Central memory CD4-positive, alpha-beta T cell (primary cell): ENCODE measurements at regions not wholly inside any gene's neighbourhood (a gene's known extent, or its start where the extent isn't known, plus 50 kb on each side); places are given as distances from the start of the nearest gene placed in this dataset.
"Not testable (repeated sequence)": the region's sequence is repeated elsewhere in the genome, so short reads cannot be mapped to it uniquely, and the experiment has no call there.

Source experiments
- DNase-seq: peaks from one replicate; pipeline ENCODE4 v3.0.0; 2022

DNA sequence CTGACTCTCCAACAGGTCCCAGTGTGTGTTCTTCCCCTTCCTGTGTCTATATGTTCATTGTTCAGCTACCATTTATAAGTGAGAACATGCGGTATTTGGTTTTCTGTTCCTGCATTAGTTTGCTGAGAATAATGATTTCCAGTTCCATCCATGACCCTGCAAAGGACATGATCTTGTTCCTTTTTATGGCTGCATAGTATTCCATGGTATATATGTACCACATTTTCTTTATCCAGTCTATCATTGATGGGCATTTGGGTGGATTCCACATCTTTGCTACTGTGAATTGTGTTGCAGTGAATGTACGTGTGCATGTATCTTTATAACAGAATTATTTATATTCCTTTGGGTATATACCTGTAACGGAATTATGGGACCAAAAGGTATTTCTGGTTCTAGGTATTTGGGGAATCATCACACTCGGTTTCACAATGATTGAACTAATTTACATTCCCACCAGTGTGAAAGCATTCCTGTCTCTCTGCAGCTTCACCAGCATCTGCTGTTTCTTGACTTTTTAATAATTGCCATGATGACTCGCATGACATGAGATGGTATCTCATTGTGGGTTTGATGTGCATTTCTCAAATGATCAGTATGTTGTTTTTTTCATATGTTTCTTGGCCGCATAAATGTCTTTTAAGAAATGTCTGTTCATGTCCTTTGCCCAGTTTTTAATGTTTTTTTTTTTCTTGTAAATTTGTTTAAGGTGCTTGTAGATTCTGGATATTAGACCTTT is 60.2 kb downstream of the LSMEM1 start:
- no peak for DNase-seq

GRCh38 chr7:112546723-112547513 is 66.1 kb downstream of the LSMEM1 start:
- DNase-seq: no peak

DNA sequence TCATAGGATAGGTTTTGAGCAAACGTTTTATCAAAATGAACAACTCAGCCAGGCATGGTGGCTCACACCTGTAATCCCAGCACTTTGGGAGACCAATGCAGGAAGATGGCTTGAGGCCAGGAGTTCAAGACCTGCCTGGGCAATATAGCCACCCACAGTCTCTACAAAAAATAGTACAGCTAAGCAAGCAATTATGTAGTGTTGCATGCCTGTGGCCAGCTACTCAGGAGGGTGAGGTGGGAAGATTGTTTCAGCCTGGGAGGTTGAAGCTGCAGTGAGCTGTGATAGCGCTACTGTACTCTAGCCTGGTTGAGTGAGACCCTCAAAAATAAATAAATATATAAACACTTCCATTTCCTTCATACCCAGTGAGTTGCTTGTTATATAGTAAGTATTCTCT is 67.1 kb downstream of the LSMEM1 start:
- no peak for DNase-seq

- peak; percentile 36 for DNase-seq
Measured at GRCh38 chr7:112550468-112551060, 69.8 kb downstream of the LSMEM1 start.

- not testable (repeated sequence) for DNase-seq
Measured at GRCh38 chr7:112551521-112551920, 70.7 kb downstream of the LSMEM1 start.

- DNase-seq: no peak
Measured at GRCh38 chr7:112554591-112554990, 73.8 kb downstream of the LSMEM1 start.

GRCh38 chr7:112556633-112557032 is 75.8 kb downstream of the LSMEM1 start:
- no peak for DNase-seq

GRCh38 chr7:112566442-112567324 is 85.9 kb downstream of the LSMEM1 start:
- DNase-seq: no peak

- no peak for DNase-seq
Measured at GRCh38 chr7:112567388-112567787, 86.6 kb downstream of the LSMEM1 start.

- DNase-seq: no peak
Measured at GRCh38 chr7:112571852-112572607, 91.2 kb downstream of the LSMEM1 start.

DNA sequence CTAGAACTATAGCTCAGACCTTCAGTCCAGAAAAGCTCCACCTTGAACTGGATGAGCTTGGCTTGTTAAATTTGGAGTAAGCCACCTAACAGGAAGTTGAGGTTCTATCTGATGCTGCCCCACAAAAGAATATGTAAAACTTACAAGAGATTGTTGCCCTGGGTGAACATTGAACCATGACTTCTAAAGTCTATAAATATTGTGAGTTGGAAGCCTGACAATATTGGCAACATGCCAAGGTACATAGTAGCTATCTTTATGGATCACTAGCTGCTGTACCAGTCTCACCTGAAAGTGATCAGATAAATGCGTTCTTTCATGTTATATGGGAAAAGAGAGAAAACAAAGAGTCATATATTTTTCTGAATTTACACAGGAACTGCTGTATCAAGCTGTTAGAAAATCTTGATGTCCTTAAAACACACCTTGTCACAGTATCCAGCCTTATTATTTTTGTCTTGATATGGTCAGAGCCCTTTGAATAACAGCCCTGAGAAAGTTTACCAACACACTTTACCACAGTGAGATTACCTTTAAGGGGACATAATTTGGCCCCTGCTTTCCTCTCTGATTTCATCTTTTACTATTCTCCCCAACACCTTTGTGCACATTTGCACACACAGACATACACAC is 92.0 kb downstream of the LSMEM1 start:
- DNase-seq: no peak

DNA sequence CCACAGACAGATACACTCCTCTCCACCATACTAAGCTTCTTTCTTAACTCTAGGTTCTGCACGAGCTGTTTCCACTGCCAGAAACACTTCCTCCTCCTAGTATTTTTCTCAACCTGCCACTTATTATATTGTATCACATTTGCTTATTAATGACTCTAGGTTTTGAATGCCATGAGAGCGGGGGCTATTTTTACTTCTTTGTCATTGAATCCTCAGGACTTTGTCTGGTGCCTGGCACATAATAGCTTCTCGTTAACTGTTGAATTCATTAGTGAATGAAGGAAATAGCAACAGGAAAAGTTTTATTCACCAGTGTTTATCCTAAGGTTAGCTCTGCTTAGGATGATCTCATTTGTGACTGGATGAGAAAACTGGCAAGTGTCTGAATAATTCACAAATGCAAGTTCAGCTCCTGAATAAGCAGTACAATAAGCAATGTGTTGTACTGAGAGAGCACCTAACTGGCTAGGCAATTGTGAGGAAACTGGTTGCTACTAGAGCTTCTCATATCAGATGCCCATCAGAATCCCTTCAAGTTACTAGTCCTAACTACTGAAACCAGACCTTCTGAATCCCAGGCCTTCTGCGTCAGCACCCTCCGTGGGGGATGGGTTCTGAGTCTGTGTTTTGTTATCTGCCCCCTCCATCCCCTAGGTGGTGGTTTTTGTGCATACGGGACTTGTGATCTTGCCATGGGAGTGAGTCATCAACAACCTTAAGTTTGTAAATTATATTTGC is 92.7 kb downstream of the LSMEM1 start:
- no peak for DNase-seq

DNA sequence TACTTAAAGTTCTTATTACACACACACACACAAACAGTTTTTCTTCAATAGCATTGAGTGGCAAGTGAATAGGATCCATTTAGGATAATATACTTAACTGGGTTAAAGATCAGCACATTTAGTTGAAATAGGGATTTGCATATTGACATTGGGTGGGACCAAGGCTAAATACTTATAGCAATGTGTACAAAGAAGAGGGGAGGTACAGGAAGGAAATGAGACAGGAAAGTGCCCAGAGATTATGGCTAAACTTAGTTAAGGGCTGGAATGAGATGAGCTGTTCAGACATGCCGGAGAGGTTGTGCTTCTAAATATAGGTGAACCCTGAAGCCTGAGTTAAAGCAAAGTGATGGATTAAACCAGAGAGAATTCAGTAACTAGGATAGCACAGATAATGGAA is 95.1 kb downstream of the LSMEM1 start:
- DNase-seq: no peak

DNA sequence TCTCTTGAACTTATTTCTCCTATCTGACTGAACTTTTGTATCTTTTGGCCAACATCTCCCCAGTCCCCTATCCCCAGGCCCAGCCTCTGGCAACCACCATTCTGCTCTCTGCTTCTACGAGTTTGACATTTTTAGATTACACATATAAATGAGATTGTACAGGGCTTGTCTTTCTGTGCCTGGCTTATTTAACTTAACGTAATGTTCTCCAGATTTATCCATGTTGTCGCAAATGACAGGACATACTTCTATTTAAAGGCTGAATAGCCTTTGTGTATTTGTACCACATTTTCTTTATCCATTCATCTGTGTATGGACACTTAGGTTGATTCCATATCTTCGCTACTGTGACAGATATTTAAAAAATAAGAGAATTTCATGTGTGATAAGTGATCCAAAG is 98.6 kb downstream of the LSMEM1 start:
- DNase-seq: no peak

- DNase-seq: no peak
Measured at GRCh38 chr7:112580717-112581435, 100.1 kb downstream of the LSMEM1 start.

GRCh38 chr7:112581529-112581928 is 100.7 kb downstream of the LSMEM1 start:
- DNase-seq: no peak

DNA sequence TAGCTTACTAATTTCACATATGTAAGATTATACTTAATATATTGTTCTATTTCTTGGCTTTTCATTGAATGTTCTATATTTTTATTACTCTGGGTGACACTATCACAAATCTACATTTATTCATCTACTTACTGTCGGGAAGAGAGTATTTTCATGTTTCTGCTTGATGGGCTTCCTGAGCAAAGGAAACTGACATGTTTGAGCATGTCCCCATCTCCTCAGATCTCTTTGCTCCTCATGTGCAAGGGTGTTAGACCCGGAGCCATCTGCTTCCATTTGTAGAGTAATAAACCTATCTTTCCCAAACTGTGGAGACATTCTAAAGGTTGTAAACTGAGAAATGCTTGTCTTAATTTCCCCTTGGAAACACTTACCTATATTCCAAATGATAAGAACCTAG is 103.5 kb downstream of the LSMEM1 start:
- no peak for DNase-seq

DNA sequence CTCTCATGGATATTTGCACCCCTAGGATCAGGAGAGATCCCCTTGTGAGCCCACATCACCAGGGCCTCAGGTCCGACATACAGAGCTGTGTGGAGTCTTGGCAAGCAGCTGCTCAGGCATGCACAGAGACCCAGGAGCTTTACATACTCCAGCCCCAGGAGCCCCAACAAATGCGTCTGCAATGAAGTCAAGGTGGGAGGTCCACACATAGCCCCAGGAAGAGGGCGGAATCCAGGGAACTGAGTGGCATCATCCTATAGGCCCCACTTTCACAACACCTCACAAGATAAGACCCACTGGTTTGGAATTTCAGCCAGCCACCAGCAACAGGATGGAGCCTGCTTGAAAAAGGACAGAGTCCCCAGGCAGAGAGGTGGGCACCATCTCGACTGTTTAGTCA is 106.7 kb downstream of the LSMEM1 start:
- no peak for DNase-seq

- not testable (repeated sequence) for DNase-seq
Measured at GRCh38 chr7:112592565-112593263, 111.9 kb downstream of the LSMEM1 start.
